Thyroid gland (tissue), 4 donors: ENCODE measurements at regions not wholly inside any gene's neighbourhood (a gene's known extent, or its start where the extent isn't known, plus 50 kb on each side); places are given as distances from the start of the nearest gene placed in this dataset.

Source experiments
- CTCF ChIP-seq, 6 experiments: fragments of 200-600 bp in 3 of 6; fragments of 450-650 bp in 3 of 6; sonication (generic) in 3 of 6; IDR thresholded peaks; one replicate each; pipeline ENCODE4 v1.5.1; 2016 to 2019; ENCODE audit warnings: antibody characterized with exemption in 6 of 6, mild to moderate bottlenecking in 2 of 6, inconsistent platforms in 1 of 6, moderate library complexity in 1 of 6
- POLR2A ChIP-seq, 2 donors: fragments of 450-650 bp; IDR thresholded peaks; one replicate each; pipeline ENCODE4 v1.6.1; 2017; ENCODE audit warnings: antibody characterized with exemption in 2 of 2, mild to moderate bottlenecking in 2 of 2, moderate library complexity in 1 of 2

GRCh38 chr11:82556210-82556609 lies 177.5 kb downstream of the FAM181B start:
- no peak for TF ChIP-seq CTCF (IDR thresholded peaks at IDR 0.05)
- TF ChIP-seq POLR2A (IDR thresholded peaks at IDR 0.05): no peak
